Neural progenitor cell (in vitro differentiated cells): ENCODE measurements at regions not wholly inside any gene's neighbourhood (a gene's known extent, or its start where the extent isn't known, plus 50 kb on each side); places are given as distances from the start of the nearest gene placed in this dataset.

ENCODE experiments used
- DNase-seq: peaks from one replicate; pipeline ENCODE4 v3.0.0-alpha.2; 2016; ENCODE audit warnings: low spot score
- H2AFZ ChIP-seq: fragments of 200-600 bp; sonication (generic); replicated peaks from 2 replicates; pipeline ENCODE4 v1.6.1; 2016; ENCODE audit warnings: antibody characterized with exemption
- H3F3A ChIP-seq: fragments of 200-600 bp; sonication (generic); 2 replicates; pipeline ENCODE4 v1.6.1; 2016; ENCODE audit warnings: antibody characterized with exemption, low read depth
- H3K27ac ChIP-seq: fragments of 200-600 bp; sonication (generic); 2 replicates; pipeline ENCODE4 v1.5.1; 2016; ENCODE audit warnings: mild to moderate bottlenecking
- H3K27me3 ChIP-seq: fragments of 200-600 bp; sonication (generic); 2 replicates; pipeline ENCODE4 v1.6.1; 2016; ENCODE audit warnings: mild to moderate bottlenecking, moderate library complexity
- H3K36me3 ChIP-seq: fragments of 200-600 bp; sonication (generic); 2 replicates; pipeline ENCODE4 v1.5.1; 2016
- H3K4me1 ChIP-seq: fragments of 200-600 bp; sonication (generic); 2 replicates; pipeline ENCODE4 v1.6.1; 2016; ENCODE audit warnings: mixed run types
- H3K4me2 ChIP-seq: fragments of 200-600 bp; sonication (generic); 2 replicates; pipeline ENCODE4 v1.6.1; 2016
- H3K4me3 ChIP-seq: fragments of 200-600 bp; sonication (generic); 2 replicates; pipeline ENCODE4 v1.5.1; 2016
- H3K79me2 ChIP-seq: fragments of 200-600 bp; sonication (generic); 2 replicates; pipeline ENCODE4 v1.6.1; 2016; ENCODE audit warnings: low read depth
- H3K9ac ChIP-seq: fragments of 200-600 bp; sonication (generic); 2 replicates; pipeline ENCODE4 v1.6.1; 2016
- H3K9me3 ChIP-seq: fragments of 200-600 bp; sonication (generic); 2 replicates; pipeline ENCODE4 v1.5.1; 2016; ENCODE audit warnings: low read depth
- H4K20me1 ChIP-seq: fragments of 200-600 bp; sonication (generic); 2 replicates; pipeline ENCODE4 v1.6.1; 2016; ENCODE audit warnings: low read depth
- H3K27ac Mint-ChIP-seq: 3 replicates; pipeline ENCODE4 v1.8.0; 2021; ENCODE audit warnings: mixed read lengths
- H3K27me3 Mint-ChIP-seq: 2 replicates; pipeline ENCODE4 v1.8.0; 2022; ENCODE audit warnings: low read depth, mild to moderate bottlenecking, inconsistent platforms, moderate library complexity, mixed read lengths; ENCODE audit not compliant: insufficient read depth
- H3K36me3 Mint-ChIP-seq: 3 replicates; pipeline ENCODE4 v1.8.0; 2021; ENCODE audit warnings: mixed read lengths
- H3K4me1 Mint-ChIP-seq: 3 replicates; pipeline ENCODE4 v1.8.0; 2021; ENCODE audit warnings: mixed read lengths
- H3K4me3 Mint-ChIP-seq: 3 replicates; pipeline ENCODE4 v1.8.0; 2021; ENCODE audit warnings: mild to moderate bottlenecking, moderate library complexity, mixed read lengths
- H3K9me3 Mint-ChIP-seq: 3 replicates; pipeline ENCODE4 v1.8.0; 2020; ENCODE audit warnings: mixed read lengths
- CTCF ChIP-seq: fragments of 200-600 bp; sonication (generic); IDR thresholded peaks from 2 replicates; pipeline ENCODE4 v1.5.1; 2017; ENCODE audit warnings: antibody characterized with exemption, mild to moderate bottlenecking
- EZH2 ChIP-seq: fragments of 200-600 bp; sonication (generic); IDR thresholded peaks from 2 replicates; pipeline ENCODE4 v1.6.1; 2017; ENCODE audit warnings: antibody characterized with exemption, mild to moderate bottlenecking, moderate library complexity
- EZH2phosphoT487 ChIP-seq: fragments of 200-600 bp; sonication (generic); IDR thresholded peaks from 2 replicates; pipeline ENCODE4 v1.6.1; 2017; ENCODE audit warnings: antibody characterized with exemption

- H3K27ac Mint-ChIP-seq = no peak overlapping the region
- no peaks in the 10 kb centered on the region for H3K36me3 Mint-ChIP-seq
- Histone ChIP-seq H3K4me2 (no peak overlapping the region), H3K4me1 (no peaks in the 10 kb centered on the region), H3K27ac (no peak overlapping the region), H3K4me3 (no peak overlapping the region), H2AFZ (no peak overlapping the region), H3K27me3 (no peaks in the 10 kb centered on the region), H3K9ac (no peak overlapping the region), H4K20me1 (no peaks in the 10 kb centered on the region), H3K79me2 (no peaks in the 10 kb centered on the region), H3K9me3 (no peaks in the 10 kb centered on the region), H3K36me3 (no peaks in the 10 kb centered on the region), H3F3A (no peaks in the 10 kb centered on the region)
- no peaks in the 10 kb centered on the region for H3K9me3 Mint-ChIP-seq
- H3K4me1 Mint-ChIP-seq = no peaks in the 10 kb centered on the region
- no peak overlapping the region for H3K4me3 Mint-ChIP-seq
- H3K27me3 Mint-ChIP-seq = no peaks in the 10 kb centered on the region
- no peak for TF ChIP-seq EZH2phosphoT487
- TF ChIP-seq CTCF = no peak
- TF ChIP-seq EZH2 = no peak
- no peak for DNase-seq
Observed at GRCh38 chr5:122723606-122724352, 51.1 kb upstream of the SNX2 start.
